IMR-90 (cell line): ENCODE measurements at regions not wholly inside any gene's neighbourhood (a gene's known extent, or its start where the extent isn't known, plus 50 kb on each side); places are given as distances from the start of the nearest gene placed in this dataset.

ENCODE experiments used
- ATAC-seq: fragments of 200-7000 bp; cut with Tn5 transposase; 2 replicates; pipeline ENCODE4 v1.9.1; 2020; ENCODE audit warnings: low read depth, mild to moderate bottlenecking, moderate library complexity
- BruUV-seq: library from RNA; stranded (reverse); fragments of 400-500 nt; replicated peaks from 2 replicates; lab custom pipeline; 2021; lab: Mats Ljungman, UMichigan
- CTCF ChIA-PET: fragments of 300-600 bp; formaldehyde crosslinking; extraction: SDS; loops from one replicate; lab custom pipeline; 2021; ENCODE audit warnings: antibody characterized with exemption; lab: Yijun Ruan, JAX
- POLR2A ChIA-PET: fragments of 300-600 bp; sonication (Branson Sonifier 250); formaldehyde crosslinking; loops from one replicate; lab custom pipeline; 2022; ENCODE audit warnings: antibody characterized with exemption; ENCODE audit not compliant: unreplicated experiment; lab: Charles Lee
- DNase-seq: peaks from one replicate; pipeline ENCODE4 v3.0.0; 2013
- H2AFZ ChIP-seq: replicated peaks from 2 replicates; pipeline ENCODE3; 2013; ENCODE audit warnings: low read length, mild to moderate bottlenecking; ENCODE audit not compliant: poor library complexity
- H2AK5ac ChIP-seq: 2 replicates; pipeline ENCODE4 v1.6.1; 2013; ENCODE audit warnings: low read depth, low read length, inconsistent platforms
- H2AK9ac ChIP-seq: replicated peaks from 2 replicates; pipeline ENCODE3; 2013; ENCODE audit warnings: mild to moderate bottlenecking, low read depth, low read length, moderate library complexity; ENCODE audit not compliant: poor library complexity
- H2BK120ac ChIP-seq: 2 replicates; pipeline ENCODE4 v1.6.1; 2013; ENCODE audit warnings: low read depth, low read length, inconsistent platforms
- H2BK15ac ChIP-seq: 3 replicates; pipeline ENCODE4 v1.6.1; 2013; ENCODE audit warnings: low read depth, low read length, inconsistent platforms
- H2BK20ac ChIP-seq: 2 replicates; pipeline ENCODE4 v1.6.1; 2013; ENCODE audit warnings: low read depth, mild to moderate bottlenecking, inconsistent platforms, low read length, moderate library complexity
- H2BK5ac ChIP-seq: 2 replicates; pipeline ENCODE4 v1.6.1; 2013; ENCODE audit warnings: mild to moderate bottlenecking, low read depth, low read length, inconsistent platforms; ENCODE audit not compliant: poor library complexity, severe bottlenecking
- H3K14ac ChIP-seq: replicated peaks from 2 replicates; pipeline ENCODE4 v1.6.1; 2013; ENCODE audit warnings: low read depth, low read length, inconsistent platforms
- H3K18ac ChIP-seq: 2 replicates; pipeline ENCODE4 v1.6.1; 2013; ENCODE audit warnings: low read depth, low read length, control low read depth
- H3K23ac ChIP-seq: 2 replicates; pipeline ENCODE4 v1.6.1; 2013; ENCODE audit warnings: low read depth, low read length, inconsistent platforms
- H3K27ac ChIP-seq: 2 replicates; pipeline ENCODE4 v1.5.1; 2013; ENCODE audit warnings: mild to moderate bottlenecking, control low read depth, low read length; ENCODE audit not compliant: insufficient read depth
- H3K27me3 ChIP-seq: 2 replicates; pipeline ENCODE4 v1.6.1; 2013; ENCODE audit warnings: low read length; ENCODE audit not compliant: control insufficient read depth, insufficient read depth
- H3K36me3 ChIP-seq: 2 replicates; pipeline ENCODE4 v1.6.1; 2013; ENCODE audit warnings: low read length, mixed read lengths; ENCODE audit not compliant: control insufficient read depth, insufficient read depth
- H3K4ac ChIP-seq: 2 replicates; pipeline ENCODE4 v1.6.1; 2013; ENCODE audit warnings: low read depth, low read length, inconsistent platforms
- H3K4me1 ChIP-seq: 2 replicates; pipeline ENCODE4 v1.6.1; 2013; ENCODE audit warnings: low read length, mixed read lengths; ENCODE audit not compliant: control insufficient read depth, insufficient read depth
- H3K4me2 ChIP-seq: 2 replicates; pipeline ENCODE4 v1.6.1; 2013; ENCODE audit warnings: low read depth, mild to moderate bottlenecking, control low read depth, low read length, moderate library complexity
- H3K4me3 ChIP-seq: 2 replicates; pipeline ENCODE4 v1.5.1; 2013; ENCODE audit warnings: low read depth, mild to moderate bottlenecking, control low read depth, low read length, moderate library complexity; ENCODE audit not compliant: insufficient read depth
- H3K56ac ChIP-seq: 2 replicates; pipeline ENCODE4 v1.6.1; 2013; ENCODE audit warnings: low read length, inconsistent platforms; ENCODE audit not compliant: insufficient read depth; ENCODE audit errors: extremely low read depth
- H3K79me1 ChIP-seq, 2 experiments: 2 replicates each; pipeline ENCODE4 v1.6.1; 2013; ENCODE audit warnings: low read length in 2 of 2, inconsistent platforms in 1 of 2, low read depth in 1 of 2
- H3K9ac ChIP-seq: 2 replicates; pipeline ENCODE4 v1.6.1; 2013; ENCODE audit warnings: low read depth, low read length, control low read depth
- H3K9me1 ChIP-seq: 2 replicates; pipeline ENCODE4 v1.6.1; 2013; ENCODE audit warnings: low read length, inconsistent platforms; ENCODE audit not compliant: insufficient read depth
- H3K9me3 ChIP-seq: 2 replicates; pipeline ENCODE4 v1.6.1; 2013; ENCODE audit warnings: low read length; ENCODE audit not compliant: control insufficient read depth, insufficient read depth
- H4K20me1 ChIP-seq: 2 replicates; pipeline ENCODE4 v1.6.1; 2013; ENCODE audit warnings: low read length, inconsistent platforms; ENCODE audit not compliant: insufficient read depth
- H4K5ac ChIP-seq: 2 replicates; pipeline ENCODE4 v1.6.1; 2013; ENCODE audit warnings: mild to moderate bottlenecking, low read depth, low read length, control low read depth
- H4K8ac ChIP-seq, 2 experiments: 2 replicates each; pipeline ENCODE4 v1.6.1; 2013; ENCODE audit warnings: low read depth in 2 of 2, low read length in 2 of 2, control low read depth in 1 of 2, inconsistent platforms in 1 of 2
- H4K91ac ChIP-seq: 2 replicates; pipeline ENCODE4 v1.6.1; 2013; ENCODE audit warnings: low read depth, low read length, inconsistent platforms; ENCODE audit not compliant: insufficient read depth
- BHLHE40 ChIP-seq: fragments of 150-350 bp; IDR thresholded peaks from 2 replicates; pipeline ENCODE4 v1.6.1; 2016; ENCODE audit warnings: mild to moderate bottlenecking, low read depth, low read length
- MAFK ChIP-seq: IDR thresholded peaks from 2 replicates; pipeline ENCODE4 v1.6.1; 2012; ENCODE audit warnings: low read depth, low read length, improper control_type of control experiment
- MAZ ChIP-seq: IDR thresholded peaks from 2 replicates; pipeline ENCODE4 v1.6.1; 2012; ENCODE audit warnings: low read depth, mild to moderate bottlenecking, low read length, improper control_type of control experiment, moderate library complexity, borderline replicate concordance
- MXI1 ChIP-seq: IDR thresholded peaks from 2 replicates; pipeline ENCODE4 v1.6.1; 2012; ENCODE audit warnings: low read depth, mild to moderate bottlenecking, low read length, moderate library complexity, borderline replicate concordance
- RAD21 ChIP-seq: IDR thresholded peaks from 2 replicates; pipeline ENCODE4 v1.6.1; 2012; ENCODE audit warnings: low read length, improper control_type of control experiment
- WGBS, 2 experiments: methylation state at CpG; one replicate each; pipeline versions ENCODE4 v1.1.5 to v1.1.7; 2013; ENCODE audit warnings: missing lambda C conversion rate in 2 of 2; ENCODE audit not compliant: insufficient read length in 1 of 2; ENCODE audit errors: extremely low coverage in 2 of 2; 5-methylcytosine and 5-hydroxymethylcytosine counted together
- dilution Hi-C: fragments of 300-500 bp; cut with HindIII; formaldehyde crosslinking; loops from one replicate; pipeline ENCODE4 v1.14.3; 2018; ENCODE audit warnings: low sequenced_read_pairs; ENCODE audit not compliant: unreplicated experiment
- in situ Hi-C: fragments of 300-500 bp; cut with MboI; formaldehyde crosslinking; loops from 3 replicates; pipeline ENCODE4 v1.14.3; 2019; ENCODE audit warnings: low sequenced_read_pairs, inconsistent platforms, mixed read lengths
- intact Hi-C: fragments of 100-400 bp; cut with micrococcal nuclease; formaldehyde crosslinking; loops from 2 replicates; pipeline ENCODE4 v1.10.0; 2022
- TF ChIP-seq, protein P1 (sequence below): fragments of 150-350 bp; IDR thresholded peaks from 2 replicates; pipeline ENCODE4 v1.6.1; 2017; ENCODE audit warnings: mild to moderate bottlenecking, antibody characterized with exemption, low read length, low read depth
- TF ChIP-seq, protein P2 (sequence below): conservative IDR thresholded peaks from 2 replicates; pipeline ENCODE4 v1.5.1; 2012; ENCODE audit warnings: mild to moderate bottlenecking, low read depth, low read length, improper control_type of control experiment

DNA sequence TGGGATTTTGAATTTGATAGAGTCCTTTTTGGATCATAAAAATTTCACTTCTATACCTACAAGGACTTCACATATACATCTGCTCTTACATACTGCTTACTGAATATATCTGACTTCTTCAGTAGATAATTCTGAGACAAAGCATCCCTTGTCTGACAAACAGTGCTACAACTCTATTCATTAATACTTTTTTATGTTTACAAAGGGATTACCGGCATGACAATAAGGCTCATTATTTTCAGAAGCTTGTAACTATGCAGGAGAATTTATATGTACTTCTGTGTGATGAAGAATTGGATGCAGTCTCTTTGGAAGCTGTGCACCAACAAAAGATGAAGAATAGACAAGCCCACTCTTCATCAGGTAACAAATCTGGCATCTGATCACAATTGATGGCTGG is 1070.3 kb downstream of the STIM2 start:
- BruUV-seq: no TSS peak
- Histone ChIP-seq H3K36me3 (no peaks in the 10 kb centered on the region), H4K5ac (no peak overlapping the region), H3K4me3 (no peak overlapping the region), H3K18ac (no peak overlapping the region), H2BK20ac (no peak overlapping the region), H3K27me3 (no peaks in the 10 kb centered on the region), H2BK15ac (no peak overlapping the region), H3K27ac (no peak overlapping the region), H3K9me3 (no peaks in the 10 kb centered on the region), H3K23ac (no peak overlapping the region), H3K14ac (no peak overlapping the region), H3K4me2 (no peak overlapping the region), H3K9ac (no peak overlapping the region), H4K8ac (no peak overlapping the region), H2BK120ac (no peak overlapping the region), H2AFZ (no peak overlapping the region), H3K4me1 (no peaks in the 10 kb centered on the region), H2BK5ac (no peak overlapping the region), H3K9me1 (no peaks in the 10 kb centered on the region), H2AK5ac (no peak overlapping the region), H3K4ac (no peak overlapping the region), H3K56ac (no peak overlapping the region), H2AK9ac (no peak overlapping the region), H4K20me1 (no peaks in the 10 kb centered on the region), H3K79me1 (no peaks in the 10 kb centered on the region), H4K91ac (no peak overlapping the region)
- dilution Hi-C loops: no loop called here
- TF ChIP-seq, protein P1, sequence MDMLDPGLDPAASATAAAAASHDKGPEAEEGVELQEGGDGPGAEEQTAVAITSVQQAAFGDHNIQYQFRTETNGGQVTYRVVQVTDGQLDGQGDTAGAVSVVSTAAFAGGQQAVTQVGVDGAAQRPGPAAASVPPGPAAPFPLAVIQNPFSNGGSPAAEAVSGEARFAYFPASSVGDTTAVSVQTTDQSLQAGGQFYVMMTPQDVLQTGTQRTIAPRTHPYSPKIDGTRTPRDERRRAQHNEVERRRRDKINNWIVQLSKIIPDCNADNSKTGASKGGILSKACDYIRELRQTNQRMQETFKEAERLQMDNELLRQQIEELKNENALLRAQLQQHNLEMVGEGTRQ: no peak
- TF ChIP-seq MAFK: no peak
- TF ChIP-seq, protein P2, sequence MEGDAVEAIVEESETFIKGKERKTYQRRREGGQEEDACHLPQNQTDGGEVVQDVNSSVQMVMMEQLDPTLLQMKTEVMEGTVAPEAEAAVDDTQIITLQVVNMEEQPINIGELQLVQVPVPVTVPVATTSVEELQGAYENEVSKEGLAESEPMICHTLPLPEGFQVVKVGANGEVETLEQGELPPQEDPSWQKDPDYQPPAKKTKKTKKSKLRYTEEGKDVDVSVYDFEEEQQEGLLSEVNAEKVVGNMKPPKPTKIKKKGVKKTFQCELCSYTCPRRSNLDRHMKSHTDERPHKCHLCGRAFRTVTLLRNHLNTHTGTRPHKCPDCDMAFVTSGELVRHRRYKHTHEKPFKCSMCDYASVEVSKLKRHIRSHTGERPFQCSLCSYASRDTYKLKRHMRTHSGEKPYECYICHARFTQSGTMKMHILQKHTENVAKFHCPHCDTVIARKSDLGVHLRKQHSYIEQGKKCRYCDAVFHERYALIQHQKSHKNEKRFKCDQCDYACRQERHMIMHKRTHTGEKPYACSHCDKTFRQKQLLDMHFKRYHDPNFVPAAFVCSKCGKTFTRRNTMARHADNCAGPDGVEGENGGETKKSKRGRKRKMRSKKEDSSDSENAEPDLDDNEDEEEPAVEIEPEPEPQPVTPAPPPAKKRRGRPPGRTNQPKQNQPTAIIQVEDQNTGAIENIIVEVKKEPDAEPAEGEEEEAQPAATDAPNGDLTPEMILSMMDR: no peak
- no peak for TF ChIP-seq RAD21
- no peak for TF ChIP-seq MAZ
- TF ChIP-seq MXI1: no peak
- no peak for TF ChIP-seq BHLHE40
- intact Hi-C loops: no loop called here
- no CpG with 5 or more reads among the region's 1 CpG for WGBS, 2 experiments
- CTCF ChIA-PET: no interaction called here
- in situ Hi-C loops: no loop called here
- DNase-seq (no peak), ATAC-seq (no peak)
- POLR2A ChIA-PET: no interaction called here
